H1 (cell line): ENCODE measurements at regions not wholly inside any gene's neighbourhood (a gene's known extent, or its start where the extent isn't known, plus 50 kb on each side); places are given as distances from the start of the nearest gene placed in this dataset.

Experiments
- CTCF ChIA-PET: fragments of 300-600 bp; sonication (Branson Sonifier 250); formaldehyde crosslinking; loops from one replicate; lab custom pipeline; 2021; ENCODE audit not compliant: partially characterized antibody; lab: Charles Lee
- POLR2A ChIA-PET: fragments of 300-600 bp; sonication (Branson Sonifier 250); formaldehyde crosslinking; loops from one replicate; lab custom pipeline; 2021; ENCODE audit warnings: inconsistent platforms; ENCODE audit not compliant: partially characterized antibody; lab: Charles Lee
- DNase-seq, 2 experiments: peaks; one replicate each; pipeline versions ENCODE4 v3.0.0 to v3.0.0-alpha.2; 2010 to 2022; ENCODE audit warnings: low spot score in 2 of 2, low read depth in 1 of 2, mixed read lengths in 1 of 2
- FAIRE-seq: peaks from 2 replicates; lab custom pipeline; 2011; peaks lifted over from hg19 to GRCh38; lab: Jason Lieb, UNC
- H2AFZ ChIP-seq: 2 replicates; pipeline ENCODE4 v1.8.1; 2012; ENCODE audit warnings: low read length, inconsistent platforms
- H2AK5ac ChIP-seq: 2 replicates; pipeline ENCODE4 v1.6.1; 2013; ENCODE audit warnings: low read depth, low read length
- H2BK120ac ChIP-seq: replicated peaks from 2 replicates; pipeline ENCODE3; 2013; ENCODE audit warnings: low read depth, low read length, inconsistent platforms
- H2BK12ac ChIP-seq: 2 replicates; pipeline ENCODE4 v1.6.1; 2013; ENCODE audit warnings: low read depth, low read length
- H2BK15ac ChIP-seq: 2 replicates; pipeline ENCODE4 v1.6.1; 2013; ENCODE audit warnings: low read length
- H2BK20ac ChIP-seq: 2 replicates; pipeline ENCODE4 v1.6.1; 2013; ENCODE audit warnings: low read length
- H2BK5ac ChIP-seq: 2 replicates; pipeline ENCODE4 v1.6.1; 2013; ENCODE audit warnings: low read depth, low read length
- H3K14ac ChIP-seq: 2 replicates; pipeline ENCODE4 v1.6.1; 2013; ENCODE audit warnings: inconsistent platforms; ENCODE audit not compliant: insufficient read length
- H3K18ac ChIP-seq: 2 replicates; pipeline ENCODE4 v1.6.1; 2013; ENCODE audit warnings: low read length; ENCODE audit errors: extremely low read depth
- H3K23ac ChIP-seq: 2 replicates; pipeline ENCODE4 v1.6.1; 2013; ENCODE audit warnings: inconsistent platforms; ENCODE audit not compliant: insufficient read length
- H3K23me2 ChIP-seq: 2 replicates; pipeline ENCODE4 v1.6.1; 2013; ENCODE audit warnings: low read depth, low read length
- H3K27ac ChIP-seq: 2 replicates; pipeline ENCODE4 v1.6.1; 2011; ENCODE audit warnings: low read depth, low read length, inconsistent platforms
- H3K27me3 ChIP-seq, 4 experiments: replicated peaks in 1 of 4; 1 replicate in 1 of 4; 2 replicates in 3 of 4; pipeline versions ENCODE4 v1.6.1 to v1.8.1; 2011 to 2013; ENCODE audit warnings: low read length in 3 of 4, mild to moderate bottlenecking in 3 of 4, inconsistent platforms in 2 of 4, mixed read lengths in 2 of 4, moderate library complexity in 1 of 4; ENCODE audit not compliant: control insufficient read depth in 3 of 4, insufficient read depth in 3 of 4; ENCODE audit errors: extremely low read depth in 1 of 4
- H3K36me3 ChIP-seq, 4 experiments: 2 replicates each; pipeline versions ENCODE4 v1.6.1 to v1.8.1; 2011 to 2013; ENCODE audit warnings: mild to moderate bottlenecking in 4 of 4, low read length in 3 of 4, moderate library complexity in 2 of 4, control low read depth in 1 of 4, inconsistent platforms in 1 of 4; ENCODE audit not compliant: insufficient read depth in 4 of 4, control insufficient read depth in 2 of 4
- H3K4ac ChIP-seq: replicated peaks from 2 replicates; pipeline ENCODE3; 2013; ENCODE audit warnings: low read length, low read depth, mixed read lengths, inconsistent platforms; ENCODE audit not compliant: insufficient read length
- H3K4me1 ChIP-seq, 4 experiments: replicated peaks in 1 of 4; 1 replicate in 1 of 4; 2 replicates in 3 of 4; pipeline versions ENCODE4 v1.6.1 to v1.8.1; 2011 to 2013; ENCODE audit warnings: low read length in 3 of 4, inconsistent platforms in 2 of 4, mixed read lengths in 1 of 4; ENCODE audit not compliant: insufficient read depth in 4 of 4, control insufficient read depth in 3 of 4
- H3K4me2 ChIP-seq, 2 experiments: 2 replicates each; pipeline versions ENCODE4 v1.6.1 to v1.8.1; 2011 to 2013; ENCODE audit warnings: low read depth in 2 of 2, low read length in 2 of 2, control low read depth in 1 of 2, inconsistent platforms in 1 of 2, mild to moderate bottlenecking in 1 of 2; ENCODE audit not compliant: insufficient read depth in 1 of 2
- H3K4me3 ChIP-seq, 4 experiments: fragments of 200-600, 300-600 bp in 1 of 4; sonication (generic), shearing (Covaris generic), sonication (Bioruptor Twin) in 1 of 4; 2 replicates each; pipeline versions ENCODE4 v1.5.1 to v1.8.1; 2011 to 2016; ENCODE audit warnings: low read length in 4 of 4, low read depth in 3 of 4, control low read depth in 2 of 4, inconsistent platforms in 2 of 4, mild to moderate bottlenecking in 2 of 4, mixed read lengths in 1 of 4, moderate library complexity in 1 of 4; ENCODE audit not compliant: insufficient read depth in 2 of 4; ENCODE audit errors: extremely low read depth in 1 of 4
- H3K56ac ChIP-seq: replicated peaks from 2 replicates; pipeline ENCODE3; 2013; ENCODE audit warnings: low read depth, mild to moderate bottlenecking, mixed read lengths, low read length, inconsistent platforms; ENCODE audit not compliant: insufficient read length
- H3K79me1 ChIP-seq: 2 replicates; pipeline ENCODE4 v1.6.1; 2013; ENCODE audit warnings: low read depth, low read length, control low read depth
- H3K79me2 ChIP-seq, 2 experiments: 2 replicates each; pipeline versions ENCODE4 v1.6.1 to v1.8.1; 2012 to 2013; ENCODE audit warnings: low read length in 2 of 2, mild to moderate bottlenecking in 2 of 2, inconsistent platforms in 1 of 2; ENCODE audit not compliant: insufficient read depth in 2 of 2, control insufficient read depth in 1 of 2
- H3K9ac ChIP-seq, 4 experiments: replicated peaks in 1 of 4; 1 replicate in 1 of 4; 2 replicates in 3 of 4; pipeline versions ENCODE4 v1.6.1 to v1.8.1; 2011 to 2013; ENCODE audit warnings: low read depth in 3 of 4, low read length in 3 of 4, control low read depth in 2 of 4, mild to moderate bottlenecking in 2 of 4, moderate library complexity in 2 of 4, inconsistent platforms in 1 of 4; ENCODE audit errors: extremely low read depth in 1 of 4
- H3K9me3 ChIP-seq, 2 experiments: 2 replicates each; pipeline versions ENCODE4 v1.6.1 to v1.8.1; 2012 to 2013; ENCODE audit warnings: mild to moderate bottlenecking in 2 of 2, moderate library complexity in 2 of 2, control low read depth in 1 of 2, inconsistent platforms in 1 of 2, low read depth in 1 of 2, low read length in 1 of 2, mixed read lengths in 1 of 2; ENCODE audit not compliant: insufficient read depth in 2 of 2
- H4K20me1 ChIP-seq, 2 experiments: replicated peaks in 1 of 2; 2 replicates each; pipeline versions ENCODE3 to v1.8.1; 2011 to 2013; ENCODE audit warnings: inconsistent platforms in 2 of 2, low read length in 2 of 2, mild to moderate bottlenecking in 1 of 2; ENCODE audit not compliant: insufficient read depth in 2 of 2, control insufficient read depth in 1 of 2
- H4K5ac ChIP-seq: 2 replicates; pipeline ENCODE4 v1.6.1; 2013; ENCODE audit warnings: low read length, low read depth, mixed read lengths, inconsistent platforms; ENCODE audit not compliant: insufficient read length
- H4K8ac ChIP-seq: 2 replicates; pipeline ENCODE4 v1.8.0; 2013; ENCODE audit warnings: mild to moderate bottlenecking, moderate library complexity, low read length, inconsistent platforms; ENCODE audit not compliant: insufficient read depth; ENCODE audit errors: extremely low read depth
- H4K91ac ChIP-seq: replicated peaks from 2 replicates; pipeline ENCODE3; 2013; ENCODE audit warnings: low read length, mixed read lengths, inconsistent platforms; ENCODE audit not compliant: insufficient read length
- RNF2 ChIP-seq: fragments of 200-900, 300-1000 bp; sonication (generic); IDR thresholded peaks from 2 replicates; pipeline ENCODE4 v1.7.1; 2016; ENCODE audit warnings: borderline replicate concordance, low read depth, mild to moderate bottlenecking, antibody characterized with exemption, low read length; ENCODE audit not compliant: poor library complexity, severe bottlenecking; ENCODE audit errors: missing control alignments
- TAF1 ChIP-seq: IDR thresholded peaks from 2 replicates; pipeline ENCODE4 v1.6.1; 2011; ENCODE audit warnings: mild to moderate bottlenecking, low read depth, low read length
- TCF12 ChIP-seq: IDR thresholded peaks from 2 replicates; pipeline ENCODE4 v1.6.1; 2011; ENCODE audit warnings: low read depth, mild to moderate bottlenecking, low read length
- YY1 ChIP-seq: IDR thresholded peaks from 2 replicates; pipeline ENCODE4 v1.6.1; 2011; ENCODE audit warnings: low read depth, mild to moderate bottlenecking, low read length
- whole genome bisulfite sequencing, 2 experiments: shearing (Covaris generic) in 1 of 2; methylation state at CpG; one replicate each; pipeline versions ENCODE4 v1.1.6 to v1.1.7; 2013 to 2015; ENCODE audit warnings: low lambda C conversion rate in 2 of 2, mixed read lengths in 2 of 2, inconsistent platforms in 1 of 2, low coverage in 1 of 2, missing lambda C conversion rate in 1 of 2; ENCODE audit not compliant: insufficient replicate concordance in 2 of 2, insufficient coverage in 1 of 2, insufficient read length in 1 of 2; ENCODE audit errors: extremely low coverage in 1 of 2, missing lambda C conversion rate in 1 of 2; 5-methylcytosine and 5-hydroxymethylcytosine counted together
- TF ChIP-seq, protein P1 (sequence below): IDR thresholded peaks from 2 replicates; pipeline ENCODE4 v1.6.1; 2012; ENCODE audit warnings: low read length, inconsistent platforms

DNA sequence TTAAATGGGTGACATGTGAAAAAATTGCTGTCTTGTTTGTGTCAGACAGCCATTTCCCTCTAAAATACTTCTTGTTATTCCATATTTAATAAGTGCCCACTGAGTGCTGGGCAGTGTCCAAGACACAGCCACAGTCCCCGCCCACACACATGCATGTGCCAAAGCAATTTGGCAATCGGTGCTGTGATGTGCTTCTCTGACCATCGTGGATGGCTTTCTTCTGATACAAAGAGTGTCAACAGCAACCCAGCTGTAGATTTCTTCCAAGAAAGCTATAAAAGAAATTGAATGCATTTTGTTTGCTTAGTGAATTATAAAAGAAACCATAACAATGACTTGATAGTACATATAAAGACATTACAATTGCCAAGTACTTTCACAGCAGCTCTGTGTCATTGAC lies 140.5 kb upstream of the ATXN1 start:
- Histone ChIP-seq H3K14ac (no peak overlapping the region), H3K9ac (no peak overlapping the region), H2AK5ac (no peak overlapping the region), H3K23ac (no peak overlapping the region), H3K4ac (no peak overlapping the region), H3K4me3 (no peak overlapping the region), H2BK120ac (no peak overlapping the region), H3K79me1 (no peaks in the 10 kb centered on the region), H3K23me2 (no peaks in the 10 kb centered on the region), H2BK5ac (no peak overlapping the region), H3K18ac (no peak overlapping the region), H3K4me1 (no peaks in the 10 kb centered on the region), H3K27me3 (no peaks in the 10 kb centered on the region), H4K5ac (no peak overlapping the region), H2AFZ (no peak overlapping the region), H2BK20ac (no peak overlapping the region), H2BK12ac (no peak overlapping the region), H2BK15ac (no peak overlapping the region), H3K36me3 (no peaks in the 10 kb centered on the region), H3K56ac (no peak overlapping the region), H4K20me1 (no peaks in the 10 kb centered on the region), H3K79me2 (no peaks in the 10 kb centered on the region), H3K4me2 (no peak overlapping the region), H4K91ac (no peak overlapping the region), H3K9me3 (no peaks in the 10 kb centered on the region), H4K8ac (no peak overlapping the region), H3K27ac (no peak overlapping the region)
- ChIA-PET CTCF (no interaction called here), POLR2A (no interaction called here)
- FAIRE-seq (no peak), DNase-seq (no peak)
- 97% methylated on average over 3 of the region's 3 CpGs; no CpG with 5 or more reads in 1 of the 2 experiments for WGBS, 2 experiments
- TF ChIP-seq, protein P1, sequence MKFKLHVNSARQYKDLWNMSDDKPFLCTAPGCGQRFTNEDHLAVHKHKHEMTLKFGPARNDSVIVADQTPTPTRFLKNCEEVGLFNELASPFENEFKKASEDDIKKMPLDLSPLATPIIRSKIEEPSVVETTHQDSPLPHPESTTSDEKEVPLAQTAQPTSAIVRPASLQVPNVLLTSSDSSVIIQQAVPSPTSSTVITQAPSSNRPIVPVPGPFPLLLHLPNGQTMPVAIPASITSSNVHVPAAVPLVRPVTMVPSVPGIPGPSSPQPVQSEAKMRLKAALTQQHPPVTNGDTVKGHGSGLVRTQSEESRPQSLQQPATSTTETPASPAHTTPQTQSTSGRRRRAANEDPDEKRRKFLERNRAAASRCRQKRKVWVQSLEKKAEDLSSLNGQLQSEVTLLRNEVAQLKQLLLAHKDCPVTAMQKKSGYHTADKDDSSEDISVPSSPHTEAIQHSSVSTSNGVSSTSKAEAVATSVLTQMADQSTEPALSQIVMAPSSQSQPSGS = no peak
- no peak for TF ChIP-seq TCF12
- no peak for TF ChIP-seq RNF2
- no peak for TF ChIP-seq YY1
- TF ChIP-seq TAF1 = no peak
